ENCODE measurements at regions not wholly inside any gene's neighbourhood (a gene's known extent, or its start where the extent isn't known, plus 50 kb on each side); places are given as distances from the start of the nearest gene placed in this dataset.

GRCh38 chr1:9180111-9180819, 51.4 kb upstream of the GPR157 start:
- TF ChIP-seq CTCF (IDR thresholded peaks at IDR 0.05; ENCODE audit: low read length): no peak
- TF ChIP-seq EZH2 (optimal IDR thresholded peaks at IDR 0.05; ENCODE audit: low read depth, low read length): no peak
